ENCODE measurements at regions not wholly inside any gene's neighbourhood (a gene's known extent, or its start where the extent isn't known, plus 50 kb on each side); places are given as distances from the start of the nearest gene placed in this dataset.
"Not testable (repeated sequence)": the region's sequence is repeated elsewhere in the genome, so short reads cannot be mapped to it uniquely, and the experiment has no call there.

GRCh38 chr14:48341069-48341468 is 665.7 kb upstream of the MDGA2 start:
- no peak for DNase-seq

GRCh38 chr14:48333221-48333920 is 658.0 kb upstream of the MDGA2 start:
- no peak for DNase-seq

GRCh38 chr14:48331421-48331820 is 656.0 kb upstream of the MDGA2 start:
- DNase-seq, result no peak

- DNase-seq, result no peak
Measured at GRCh38 chr14:48325486-48325885, 650.1 kb upstream of the MDGA2 start.

GRCh38 chr14:48323665-48324064 is 648.3 kb upstream of the MDGA2 start:
- DNase-seq, result no peak

- no peak for DNase-seq
Measured at GRCh38 chr14:48319823-48320222, 644.4 kb upstream of the MDGA2 start.

- no peak for DNase-seq
Measured at GRCh38 chr14:48304729-48305128, 629.3 kb upstream of the MDGA2 start.

GRCh38 chr14:48289701-48290100 is 614.3 kb upstream of the MDGA2 start:
- DNase-seq, result no peak

GRCh38 chr14:48285217-48285616 is 609.8 kb upstream of the MDGA2 start:
- not testable (repeated sequence) for DNase-seq

GRCh38 chr14:48275301-48275700 is 599.9 kb upstream of the MDGA2 start:
- no peak for DNase-seq

- no peak for DNase-seq
Measured at GRCh38 chr14:48274826-48275225, 599.4 kb upstream of the MDGA2 start.

GRCh38 chr14:48267926-48268325 is 592.5 kb upstream of the MDGA2 start:
- not testable (repeated sequence) for DNase-seq

GRCh38 chr14:48266201-48266600 is 590.8 kb upstream of the MDGA2 start:
- not testable (repeated sequence) for DNase-seq

GRCh38 chr14:48261436-48261835 is 586.0 kb upstream of the MDGA2 start:
- DNase-seq, result no peak

- DNase-seq, result not testable (repeated sequence)
Measured at GRCh38 chr14:48260394-48261295, 585.2 kb upstream of the MDGA2 start.

- DNase-seq, result not testable (repeated sequence)
Measured at GRCh38 chr14:48259876-48260275, 584.5 kb upstream of the MDGA2 start.

GRCh38 chr14:48259232-48259631 is 583.8 kb upstream of the MDGA2 start:
- not testable (repeated sequence) for DNase-seq

GRCh38 chr14:48258703-48259102 is 583.3 kb upstream of the MDGA2 start:
- not testable (repeated sequence) for DNase-seq

GRCh38 chr14:48253020-48253419 is 577.6 kb upstream of the MDGA2 start:
- no peak for DNase-seq

- DNase-seq, result no peak
Measured at GRCh38 chr14:48251290-48251689, 575.9 kb upstream of the MDGA2 start.

GRCh38 chr14:48250575-48250974 is 575.2 kb upstream of the MDGA2 start:
- DNase-seq, result no peak

- DNase-seq, result no peak
Measured at GRCh38 chr14:48247977-48248376, 572.6 kb upstream of the MDGA2 start.

GRCh38 chr14:48243900-48244299 is 568.5 kb upstream of the MDGA2 start:
- no peak for DNase-seq

- DNase-seq, result no peak
Measured at GRCh38 chr14:48229091-48229490, 553.7 kb upstream of the MDGA2 start.

Measured in CD4-positive, alpha-beta T cell treated with Interleukin-12 subunit alpha and Interleukin-12 subunit beta, for 1 hour (primary cell).